ENCODE measurements at regions not wholly inside any gene's neighbourhood (a gene's known extent, or its start where the extent isn't known, plus 50 kb on each side); places are given as distances from the start of the nearest gene placed in this dataset.

DNA sequence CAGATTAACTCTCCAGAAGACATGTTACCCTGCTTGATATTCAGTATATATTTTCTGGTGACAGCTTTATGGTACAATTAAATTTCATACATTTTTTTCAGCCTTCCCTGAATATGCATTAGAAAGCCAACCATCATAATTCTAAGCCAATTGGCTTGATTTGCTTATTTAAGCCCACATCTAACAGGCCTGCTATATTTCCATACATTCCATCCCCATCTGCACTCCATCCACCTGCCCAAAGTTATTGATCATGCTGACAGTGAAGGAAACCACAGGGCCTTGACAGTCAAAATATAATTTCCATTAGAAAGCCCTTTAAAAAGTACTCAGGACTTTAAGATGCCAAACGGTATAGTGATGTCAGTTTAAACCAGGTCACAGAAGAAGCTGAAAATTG, 164.3 kb downstream of the GXYLT1 start:
- no peak overlapping the region for H3K27ac ChIP-seq (replicated peaks)

DNA sequence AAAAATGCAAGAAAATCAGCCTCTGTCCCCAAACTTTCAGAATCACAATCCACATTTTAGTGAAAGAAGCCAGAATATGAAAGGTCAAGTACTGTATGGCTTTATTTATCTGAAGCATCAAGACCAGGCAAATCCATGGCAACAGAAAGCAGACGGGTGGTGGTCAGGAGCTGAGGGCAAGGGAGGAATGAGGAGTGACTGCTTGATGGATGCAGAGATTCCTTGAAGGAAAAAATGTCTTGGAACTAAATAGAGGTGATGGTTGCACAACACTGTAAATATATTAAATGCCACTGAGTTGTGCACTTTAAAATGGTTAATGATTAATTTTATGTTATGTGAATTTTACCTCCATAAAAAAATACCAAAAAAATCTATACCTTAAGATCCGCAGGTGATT, 165.1 kb downstream of the GXYLT1 start:
- Histone ChIP-seq H3K27me3 (ENCODE audit: insufficient read depth, poor library complexity, severe bottlenecking) (no peaks in the 10 kb centered on the region), H3K27ac (replicated peaks) (no peak overlapping the region), H3K4me3 (replicated peaks; ENCODE audit: insufficient read depth, low read length) (no peak overlapping the region)
- DNase-seq (ENCODE audit: low read depth in 1 of 2, low spot score in 1 of 2): no peak
- TF ChIP-seq POLR2AphosphoS5 (IDR thresholded peaks at IDR 0.05; ENCODE audit: low read depth) (no peak), SPI1 (IDR thresholded peaks at IDR 0.05; ENCODE audit: borderline replicate concordance, low read depth) (no peak)
- TF ChIP-seq, protein P1, sequence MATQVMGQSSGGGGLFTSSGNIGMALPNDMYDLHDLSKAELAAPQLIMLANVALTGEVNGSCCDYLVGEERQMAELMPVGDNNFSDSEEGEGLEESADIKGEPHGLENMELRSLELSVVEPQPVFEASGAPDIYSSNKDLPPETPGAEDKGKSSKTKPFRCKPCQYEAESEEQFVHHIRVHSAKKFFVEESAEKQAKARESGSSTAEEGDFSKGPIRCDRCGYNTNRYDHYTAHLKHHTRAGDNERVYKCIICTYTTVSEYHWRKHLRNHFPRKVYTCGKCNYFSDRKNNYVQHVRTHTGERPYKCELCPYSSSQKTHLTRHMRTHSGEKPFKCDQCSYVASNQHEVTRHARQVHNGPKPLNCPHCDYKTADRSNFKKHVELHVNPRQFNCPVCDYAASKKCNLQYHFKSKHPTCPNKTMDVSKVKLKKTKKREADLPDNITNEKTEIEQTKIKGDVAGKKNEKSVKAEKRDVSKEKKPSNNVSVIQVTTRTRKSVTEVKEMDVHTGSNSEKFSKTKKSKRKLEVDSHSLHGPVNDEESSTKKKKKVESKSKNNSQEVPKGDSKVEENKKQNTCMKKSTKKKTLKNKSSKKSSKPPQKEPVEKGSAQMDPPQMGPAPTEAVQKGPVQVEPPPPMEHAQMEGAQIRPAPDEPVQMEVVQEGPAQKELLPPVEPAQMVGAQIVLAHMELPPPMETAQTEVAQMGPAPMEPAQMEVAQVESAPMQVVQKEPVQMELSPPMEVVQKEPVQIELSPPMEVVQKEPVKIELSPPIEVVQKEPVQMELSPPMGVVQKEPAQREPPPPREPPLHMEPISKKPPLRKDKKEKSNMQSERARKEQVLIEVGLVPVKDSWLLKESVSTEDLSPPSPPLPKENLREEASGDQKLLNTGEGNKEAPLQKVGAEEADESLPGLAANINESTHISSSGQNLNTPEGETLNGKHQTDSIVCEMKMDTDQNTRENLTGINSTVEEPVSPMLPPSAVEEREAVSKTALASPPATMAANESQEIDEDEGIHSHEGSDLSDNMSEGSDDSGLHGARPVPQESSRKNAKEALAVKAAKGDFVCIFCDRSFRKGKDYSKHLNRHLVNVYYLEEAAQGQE (IDR thresholded peaks at IDR 0.05; ENCODE audit: insufficient replicate concordance, low read depth): no peak

More for the DNA sequence above, 164.3 kb downstream of the GXYLT1 start:
- TF ChIP-seq SPI1 (IDR thresholded peaks at IDR 0.05; ENCODE audit: borderline replicate concordance, low read depth) (no peak), POLR2AphosphoS5 (IDR thresholded peaks at IDR 0.05; ENCODE audit: low read depth) (no peak), GABPA (IDR thresholded peaks at IDR 0.05; ENCODE audit: low read depth) (no peak)
- TF ChIP-seq, protein P2, sequence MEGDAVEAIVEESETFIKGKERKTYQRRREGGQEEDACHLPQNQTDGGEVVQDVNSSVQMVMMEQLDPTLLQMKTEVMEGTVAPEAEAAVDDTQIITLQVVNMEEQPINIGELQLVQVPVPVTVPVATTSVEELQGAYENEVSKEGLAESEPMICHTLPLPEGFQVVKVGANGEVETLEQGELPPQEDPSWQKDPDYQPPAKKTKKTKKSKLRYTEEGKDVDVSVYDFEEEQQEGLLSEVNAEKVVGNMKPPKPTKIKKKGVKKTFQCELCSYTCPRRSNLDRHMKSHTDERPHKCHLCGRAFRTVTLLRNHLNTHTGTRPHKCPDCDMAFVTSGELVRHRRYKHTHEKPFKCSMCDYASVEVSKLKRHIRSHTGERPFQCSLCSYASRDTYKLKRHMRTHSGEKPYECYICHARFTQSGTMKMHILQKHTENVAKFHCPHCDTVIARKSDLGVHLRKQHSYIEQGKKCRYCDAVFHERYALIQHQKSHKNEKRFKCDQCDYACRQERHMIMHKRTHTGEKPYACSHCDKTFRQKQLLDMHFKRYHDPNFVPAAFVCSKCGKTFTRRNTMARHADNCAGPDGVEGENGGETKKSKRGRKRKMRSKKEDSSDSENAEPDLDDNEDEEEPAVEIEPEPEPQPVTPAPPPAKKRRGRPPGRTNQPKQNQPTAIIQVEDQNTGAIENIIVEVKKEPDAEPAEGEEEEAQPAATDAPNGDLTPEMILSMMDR (IDR thresholded peaks at IDR 0.05; ENCODE audit: insufficient read depth, low read length): no peak
- TF ChIP-seq, protein P1 (IDR thresholded peaks at IDR 0.05; ENCODE audit: insufficient replicate concordance, low read depth): no peak
- no peak for DNase-seq (ENCODE audit: low read depth in 1 of 2, low spot score in 1 of 2)
- no peak overlapping the region for H3K4me3 ChIP-seq (replicated peaks; ENCODE audit: insufficient read depth, low read length)
- no peaks in the 10 kb centered on the region for H3K27me3 ChIP-seq (ENCODE audit: insufficient read depth, poor library complexity, severe bottlenecking)

DNA sequence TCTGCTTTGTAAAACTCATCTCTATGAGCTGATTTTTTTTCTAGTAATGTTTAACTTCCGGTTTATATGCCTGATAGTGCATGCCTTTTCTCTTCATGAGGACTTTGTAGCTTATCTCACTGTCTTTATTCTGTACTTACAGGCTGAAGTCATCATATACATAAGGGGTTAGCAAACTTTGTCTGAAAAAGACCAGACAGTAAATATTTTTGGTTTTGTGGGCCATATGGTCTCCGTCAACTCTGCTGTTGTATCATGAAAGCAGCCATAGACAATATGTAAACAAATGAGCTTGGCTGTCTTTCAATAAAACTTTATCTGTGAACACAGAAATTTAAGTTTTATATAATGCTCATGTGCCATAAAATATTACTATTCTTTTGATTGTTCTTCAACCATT, 172.1 kb downstream of the GXYLT1 start:
- H3K4me3 ChIP-seq (replicated peaks; ENCODE audit: insufficient read depth, low read length): no peak overlapping the region
- DNase-seq (ENCODE audit: low read depth in 1 of 2, low spot score in 1 of 2): no peak
- TF ChIP-seq, protein P2 (IDR thresholded peaks at IDR 0.05; ENCODE audit: insufficient read depth, low read length): no peak
- TF ChIP-seq SPI1 (IDR thresholded peaks at IDR 0.05; ENCODE audit: borderline replicate concordance, low read depth) (no peak), GABPA (IDR thresholded peaks at IDR 0.05; ENCODE audit: low read depth) (no peak), POLR2AphosphoS5 (IDR thresholded peaks at IDR 0.05; ENCODE audit: low read depth) (no peak)
- TF ChIP-seq, protein P1 (IDR thresholded peaks at IDR 0.05; ENCODE audit: insufficient replicate concordance, low read depth): no peak

More for the DNA sequence above, 172.1 kb downstream of the GXYLT1 start:
- H3K27me3 ChIP-seq (ENCODE audit: insufficient read depth, poor library complexity, severe bottlenecking): no peaks in the 10 kb centered on the region
- no peak overlapping the region for H3K27ac ChIP-seq (replicated peaks)
